DND-41 (cell line): ENCODE measurements at regions not wholly inside any gene's neighbourhood (a gene's known extent, or its start where the extent isn't known, plus 50 kb on each side); places are given as distances from the start of the nearest gene placed in this dataset.

Experiments
- ATAC-seq: fragments of 200-7000 bp; cut with Tn5 transposase; 3 replicates; pipeline ENCODE4 v1.9.1; 2021; ENCODE audit warnings: low read depth; ENCODE audit not compliant: insufficient read depth
- DNase-seq: peaks from one replicate; pipeline ENCODE4 v3.0.0-alpha.2; 2020
- H2AFZ ChIP-seq: 2 replicates; pipeline ENCODE4 v1.6.0; 2012; ENCODE audit warnings: low read depth, low read length
- H3K27ac ChIP-seq: 2 replicates; pipeline ENCODE4 v1.5.1; 2012; ENCODE audit warnings: low read length, inconsistent platforms
- H3K27me3 ChIP-seq: fragments of 200-600 bp; sonication (generic); 2 replicates; pipeline ENCODE4 v1.6.0; 2012; ENCODE audit warnings: low read length, mild to moderate bottlenecking, inconsistent platforms; ENCODE audit not compliant: insufficient read depth, poor library complexity
- H3K36me3 ChIP-seq: 2 replicates; pipeline ENCODE4 v1.5.1; 2012; ENCODE audit warnings: low read length, inconsistent platforms; ENCODE audit not compliant: insufficient read depth
- H3K4me1 ChIP-seq: 2 replicates; pipeline ENCODE4 v1.5.1; 2012; ENCODE audit warnings: mild to moderate bottlenecking, low read length; ENCODE audit not compliant: insufficient read depth
- H3K4me2 ChIP-seq: 2 replicates; pipeline ENCODE4 v1.6.0; 2012; ENCODE audit warnings: mild to moderate bottlenecking, moderate library complexity, low read length, inconsistent platforms; ENCODE audit not compliant: insufficient read depth
- H3K4me3 ChIP-seq, 2 experiments: fragments of 200-600 bp in 1 of 2; shearing (Covaris generic) in 1 of 2; 2 replicates each; pipeline ENCODE4 v1.5.1; 2012 to 2016; ENCODE audit warnings: inconsistent platforms in 2 of 2, low read length in 2 of 2, mild to moderate bottlenecking in 2 of 2, low read depth in 1 of 2, moderate library complexity in 1 of 2
- H3K79me2 ChIP-seq: 2 replicates; pipeline ENCODE4 v1.6.0; 2012; ENCODE audit warnings: low read length, inconsistent platforms; ENCODE audit not compliant: insufficient read depth
- H3K9ac ChIP-seq: 2 replicates; pipeline ENCODE4 v1.6.0; 2012; ENCODE audit warnings: low read depth, mild to moderate bottlenecking, inconsistent platforms, low read length, moderate library complexity
- H3K9me3 ChIP-seq: 2 replicates; pipeline ENCODE4 v1.5.1; 2012; ENCODE audit warnings: low read length, moderate library complexity, mild to moderate bottlenecking, inconsistent platforms; ENCODE audit not compliant: insufficient read depth, severe bottlenecking
- H4K20me1 ChIP-seq: 2 replicates; pipeline ENCODE4 v1.6.0; 2012; ENCODE audit warnings: low read length; ENCODE audit not compliant: insufficient read depth
- CTCF ChIP-seq: IDR thresholded peaks from 2 replicates; pipeline ENCODE4 v1.5.1; 2012; ENCODE audit warnings: borderline replicate concordance, low read length, moderate library complexity, mild to moderate bottlenecking; ENCODE audit not compliant: poor library complexity, severe bottlenecking; ENCODE audit errors: extremely low read depth
- EZH2 ChIP-seq: IDR thresholded peaks from 3 replicates; pipeline ENCODE4 v1.6.1; 2012; ENCODE audit warnings: borderline replicate concordance, low read depth, mild to moderate bottlenecking, moderate library complexity, low read length, inconsistent platforms; ENCODE audit not compliant: severe bottlenecking

DNA sequence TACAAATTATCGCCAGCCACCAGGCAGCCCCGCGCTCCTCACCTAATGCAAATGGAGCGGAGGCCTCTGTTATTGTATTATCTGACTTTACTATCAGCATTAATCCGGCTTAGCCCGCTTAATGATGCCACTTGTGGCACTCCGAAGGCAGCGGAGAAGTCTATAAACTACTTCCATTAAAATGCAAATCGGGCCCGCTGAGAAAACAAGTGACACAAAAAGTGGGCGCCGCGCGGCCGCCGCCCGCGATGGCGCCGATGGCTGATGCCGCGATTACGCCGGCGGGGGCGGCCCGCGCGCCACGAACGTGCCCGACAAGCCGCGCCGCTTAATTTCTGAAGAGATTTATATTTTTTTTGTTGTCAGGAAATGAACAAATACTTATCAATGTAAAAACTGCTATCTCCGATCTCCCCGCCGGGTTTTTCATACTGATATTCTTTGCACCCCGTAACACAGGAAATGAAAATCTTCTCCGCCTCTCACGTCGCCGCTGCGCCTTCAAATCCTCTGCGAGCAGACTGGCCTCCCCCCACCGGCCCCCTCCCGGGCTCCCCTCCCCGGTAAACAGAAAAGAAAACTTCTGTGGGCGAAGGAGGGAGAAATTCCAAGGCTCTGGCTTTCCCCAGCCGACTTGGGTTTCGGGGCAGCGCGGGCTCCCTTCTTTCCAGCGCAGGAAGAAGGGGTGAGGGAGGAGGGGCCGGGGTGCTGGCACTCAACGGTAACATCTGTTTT is 221.8 kb downstream of the INSIG2 start:
- TF ChIP-seq EZH2 (no peak), CTCF (no peak)
- Histone ChIP-seq H3K4me3 (no peak overlapping the region), H3K4me2 (no peak overlapping the region), H2AFZ (no peak overlapping the region), H3K9ac (no peak overlapping the region), H3K27me3 (no peaks in the 10 kb centered on the region), H3K27ac (no peak overlapping the region), H4K20me1 (no peaks in the 10 kb centered on the region), H3K9me3 (no peaks in the 10 kb centered on the region), H3K36me3 (no peaks in the 10 kb centered on the region), H3K4me1 (no peaks in the 10 kb centered on the region), H3K79me2 (no peaks in the 10 kb centered on the region)
- ATAC-seq, result no peak
- no peak for DNase-seq

GRCh38 chr2:118309257-118309945 is 221.1 kb downstream of the INSIG2 start:
- Histone ChIP-seq H2AFZ (no peak overlapping the region), H3K4me2 (no peak overlapping the region), H3K27me3 (no peaks in the 10 kb centered on the region), H3K27ac (no peak overlapping the region), H3K4me1 (no peaks in the 10 kb centered on the region), H3K9me3 (no peaks in the 10 kb centered on the region), H3K9ac (no peak overlapping the region), H4K20me1 (no peaks in the 10 kb centered on the region), H3K79me2 (no peaks in the 10 kb centered on the region), H3K4me3 (no peak overlapping the region), H3K36me3 (no peaks in the 10 kb centered on the region)
- TF ChIP-seq CTCF, result no peak
- ATAC-seq (no peak), DNase-seq (no peak)

DNA sequence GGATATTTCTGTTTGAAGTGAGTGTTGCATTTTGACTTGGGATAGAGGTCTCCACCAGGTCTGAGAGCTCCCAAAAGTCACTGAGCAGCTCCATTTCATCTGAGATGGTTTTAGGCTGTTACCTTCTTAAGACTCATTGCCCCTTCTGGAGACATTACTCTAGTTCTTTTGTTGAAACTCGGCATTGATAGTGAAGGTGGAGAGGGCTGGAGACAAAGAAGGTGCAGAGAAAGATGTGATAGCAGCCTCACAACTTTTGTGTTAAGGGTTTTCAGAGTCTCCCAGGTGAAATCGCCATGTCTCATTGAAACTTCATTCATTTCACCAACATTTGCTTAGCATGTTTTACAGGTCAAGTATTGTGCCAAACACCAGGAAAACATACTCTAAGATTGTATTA is 219.6 kb downstream of the INSIG2 start:
- Histone ChIP-seq H3K4me2 (no peak overlapping the region), H3K9me3 (no peaks in the 10 kb centered on the region), H3K27ac (no peak overlapping the region), H3K4me1 (no peaks in the 10 kb centered on the region), H4K20me1 (no peaks in the 10 kb centered on the region), H3K79me2 (no peaks in the 10 kb centered on the region), H3K9ac (no peak overlapping the region), H3K4me3 (no peak overlapping the region), H3K36me3 (no peaks in the 10 kb centered on the region), H3K27me3 (no peaks in the 10 kb centered on the region), H2AFZ (no peak overlapping the region)
- no peak for TF ChIP-seq EZH2
- no peak for TF ChIP-seq CTCF
- DNase-seq (no peak), ATAC-seq (no peak)
